Endothelial cell of umbilical vein (primary cell): ENCODE measurements at regions not wholly inside any gene's neighbourhood (a gene's known extent, or its start where the extent isn't known, plus 50 kb on each side); places are given as distances from the start of the nearest gene placed in this dataset.

Experiments
- BruUV-seq: library from RNA; stranded (reverse); fragments of 400-500 nt; replicated peaks from 2 replicates; lab custom pipeline; 2021; lab: Mats Ljungman, UMichigan
- CTCF ChIA-PET: fragments of 300-600, 350-600 bp; sonication (Branson Sonifier 250); formaldehyde crosslinking; loops from one replicate; lab custom pipeline; 2021; ENCODE audit warnings: antibody characterized with exemption, inconsistent platforms; lab: Charles Lee
- POLR2A ChIA-PET: fragments of 300-600, 350-600 bp; sonication (Branson Sonifier 250); formaldehyde crosslinking; loops from one replicate; lab custom pipeline; 2021; ENCODE audit warnings: antibody characterized with exemption, inconsistent platforms; lab: Charles Lee
- DNase-seq: peaks from one replicate; pipeline ENCODE4 v3.0.0-alpha.2; 2011; ENCODE audit warnings: low read depth, low spot score
- FAIRE-seq: peaks from 2 replicates; lab custom pipeline; 2011; peaks lifted over from hg19 to GRCh38; lab: Jason Lieb, UNC
- H2AFZ ChIP-seq: 2 replicates; pipeline ENCODE4 v1.6.0; 2012; ENCODE audit warnings: low read depth, low read length, control low read depth, inconsistent platforms
- H3K27ac ChIP-seq: 2 replicates; pipeline ENCODE4 v1.5.1; 2011; ENCODE audit warnings: low read depth, mild to moderate bottlenecking, control low read depth, low read length, moderate library complexity; ENCODE audit not compliant: insufficient read depth
- H3K27me3 ChIP-seq, 2 experiments: 2 replicates each; pipeline versions ENCODE4 v1.6.0 to v1.6.1; 2011; ENCODE audit warnings: low read length in 2 of 2, mixed read lengths in 1 of 2; ENCODE audit not compliant: control insufficient read depth in 2 of 2, insufficient read depth in 2 of 2
- H3K36me3 ChIP-seq, 2 experiments: 2 replicates in 1 of 2; 3 replicates in 1 of 2; pipeline ENCODE4 v1.5.1; 2011; ENCODE audit warnings: low read length in 2 of 2, mild to moderate bottlenecking in 1 of 2, moderate library complexity in 1 of 2; ENCODE audit not compliant: control insufficient read depth in 2 of 2, insufficient read depth in 2 of 2; ENCODE audit errors: extremely low read depth in 1 of 2
- H3K4me1 ChIP-seq: 3 replicates; pipeline ENCODE4 v1.5.1; 2011; ENCODE audit warnings: mild to moderate bottlenecking, low read length; ENCODE audit not compliant: control insufficient read depth, insufficient read depth; ENCODE audit errors: extremely low read depth
- H3K4me2 ChIP-seq: 2 replicates; pipeline ENCODE4 v1.6.1; 2011; ENCODE audit warnings: low read length, control low read depth, mixed read lengths; ENCODE audit not compliant: insufficient read depth
- H3K4me3 ChIP-seq, 3 experiments: fragments of 200-600 bp in 1 of 3; sonication (generic), shearing (Covaris generic) in 1 of 3; replicated peaks in 1 of 3; 2 replicates each; pipeline ENCODE4 v1.5.1; 2011 to 2016; ENCODE audit warnings: control low read depth in 3 of 3, low read length in 3 of 3, mild to moderate bottlenecking in 2 of 3, inconsistent platforms in 1 of 3, low read depth in 1 of 3, moderate library complexity in 1 of 3; ENCODE audit not compliant: insufficient read depth in 1 of 3
- H3K79me2 ChIP-seq: 2 replicates; pipeline ENCODE4 v1.6.0; 2012; ENCODE audit warnings: low read length, inconsistent platforms; ENCODE audit not compliant: control insufficient read depth, insufficient read depth
- H3K9ac ChIP-seq: replicated peaks from 2 replicates; pipeline ENCODE3; 2011; ENCODE audit warnings: low read length, control low read depth; ENCODE audit not compliant: insufficient read depth; ENCODE audit errors: extremely low read depth
- H3K9me1 ChIP-seq: replicated peaks from 3 replicates; pipeline ENCODE4 v1.6.0; 2011; ENCODE audit warnings: mild to moderate bottlenecking, low read length; ENCODE audit not compliant: control insufficient read depth, insufficient read depth; ENCODE audit errors: extremely low read depth
- H3K9me3 ChIP-seq: replicated peaks from 2 replicates; pipeline ENCODE4 v1.5.1; 2012; ENCODE audit warnings: low read length, inconsistent platforms; ENCODE audit not compliant: control insufficient read depth, insufficient read depth
- H4K20me1 ChIP-seq: replicated peaks from 2 replicates; pipeline ENCODE3; 2011; ENCODE audit warnings: mild to moderate bottlenecking, low read length; ENCODE audit not compliant: control insufficient read depth, insufficient read depth; ENCODE audit errors: extremely low read depth
- EZH2 ChIP-seq: IDR thresholded peaks from 2 replicates; pipeline ENCODE4 v1.6.1; 2012; ENCODE audit warnings: borderline replicate concordance, low read depth, mild to moderate bottlenecking, moderate library complexity, low read length, inconsistent platforms; ENCODE audit not compliant: severe bottlenecking
- FOS ChIP-seq: IDR thresholded peaks from 2 replicates; pipeline ENCODE4 v1.6.1; 2011; ENCODE audit warnings: mild to moderate bottlenecking, low read length, moderate library complexity, borderline replicate concordance; ENCODE audit not compliant: insufficient read depth
- GATA2 ChIP-seq: IDR thresholded peaks from 2 replicates; pipeline ENCODE4 v1.7.0; 2011; ENCODE audit warnings: low read depth, mild to moderate bottlenecking, moderate library complexity, mixed read lengths, low read length; ENCODE audit not compliant: insufficient read length, insufficient read depth
- JUN ChIP-seq: IDR thresholded peaks from 2 replicates; pipeline ENCODE4 v1.6.1; 2011; ENCODE audit warnings: borderline replicate concordance, low read depth; ENCODE audit not compliant: insufficient read length, insufficient read depth
- MYC ChIP-seq: IDR thresholded peaks from one replicate; pipeline ENCODE4 v1.6.1; 2011; ENCODE audit warnings: mild to moderate bottlenecking, low read depth, low read length
- POLR2A ChIP-seq: IDR thresholded peaks from 2 replicates; pipeline ENCODE4 v1.6.1; 2012; ENCODE audit warnings: low read depth, mild to moderate bottlenecking, control low read depth, low read length
- POLR2AphosphoS5 ChIP-seq: IDR thresholded peaks from 2 replicates; pipeline ENCODE4 v1.6.1; 2012; ENCODE audit warnings: low read depth, mild to moderate bottlenecking, control low read depth, low read length, moderate library complexity; ENCODE audit not compliant: insufficient read depth
- dilution Hi-C: fragments of 300-500 bp; cut with MboI; formaldehyde crosslinking; loops from one replicate; pipeline ENCODE4 v1.15.0; 2019; ENCODE audit warnings: low sequenced_read_pairs; ENCODE audit not compliant: extremely low pct_ligation_motif_present
- intact Hi-C: fragments of 100-400 bp; cut with micrococcal nuclease; formaldehyde crosslinking; loops from one replicate; pipeline ENCODE4 v1.10.0; 2022
- TF ChIP-seq, protein P1 (sequence below), 2 donors: IDR thresholded peaks; 1 replicate in 1 of 2; 2 replicates in 1 of 2; pipeline ENCODE4 v1.5.1; 2011; ENCODE audit warnings: low read length in 2 of 2, mild to moderate bottlenecking in 2 of 2, moderate library complexity in 2 of 2, control low read depth in 1 of 2, inconsistent platforms in 1 of 2, low read depth in 1 of 2; ENCODE audit not compliant: insufficient read depth in 1 of 2; ENCODE audit errors: extremely low read depth in 1 of 2
- TF ChIP-seq, protein P2 (sequence below): IDR thresholded peaks from 2 replicates; pipeline ENCODE4 v1.6.1; 2011; ENCODE audit not compliant: insufficient read depth, insufficient read length

GRCh38 chr4:14809203-14809602 is 193.1 kb upstream of the CPEB2 start:
- CTCF ChIA-PET = no interaction called here
- Histone ChIP-seq H3K4me2 (no peak overlapping the region), H3K79me2 (no peaks in the 10 kb centered on the region), H2AFZ (no peak overlapping the region), H3K4me3 (no peak overlapping the region), H3K4me1 (no peaks in the 10 kb centered on the region), H3K27ac (no peak overlapping the region), H4K20me1 (no peaks in the 10 kb centered on the region), H3K36me3 (no peaks in the 10 kb centered on the region), H3K9me1 (no peaks in the 10 kb centered on the region), H3K9ac (no peak overlapping the region), H3K27me3 (no peaks in the 10 kb centered on the region), H3K9me3 (no peaks in the 10 kb centered on the region)
- POLR2A ChIA-PET = no interaction called here
- FAIRE-seq (no peak), DNase-seq (no peak)
- dilution Hi-C loops (no loop called here), intact Hi-C loops (no loop called here)
- no TSS peak for BruUV-seq
- TF ChIP-seq, protein P1, sequence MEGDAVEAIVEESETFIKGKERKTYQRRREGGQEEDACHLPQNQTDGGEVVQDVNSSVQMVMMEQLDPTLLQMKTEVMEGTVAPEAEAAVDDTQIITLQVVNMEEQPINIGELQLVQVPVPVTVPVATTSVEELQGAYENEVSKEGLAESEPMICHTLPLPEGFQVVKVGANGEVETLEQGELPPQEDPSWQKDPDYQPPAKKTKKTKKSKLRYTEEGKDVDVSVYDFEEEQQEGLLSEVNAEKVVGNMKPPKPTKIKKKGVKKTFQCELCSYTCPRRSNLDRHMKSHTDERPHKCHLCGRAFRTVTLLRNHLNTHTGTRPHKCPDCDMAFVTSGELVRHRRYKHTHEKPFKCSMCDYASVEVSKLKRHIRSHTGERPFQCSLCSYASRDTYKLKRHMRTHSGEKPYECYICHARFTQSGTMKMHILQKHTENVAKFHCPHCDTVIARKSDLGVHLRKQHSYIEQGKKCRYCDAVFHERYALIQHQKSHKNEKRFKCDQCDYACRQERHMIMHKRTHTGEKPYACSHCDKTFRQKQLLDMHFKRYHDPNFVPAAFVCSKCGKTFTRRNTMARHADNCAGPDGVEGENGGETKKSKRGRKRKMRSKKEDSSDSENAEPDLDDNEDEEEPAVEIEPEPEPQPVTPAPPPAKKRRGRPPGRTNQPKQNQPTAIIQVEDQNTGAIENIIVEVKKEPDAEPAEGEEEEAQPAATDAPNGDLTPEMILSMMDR (IDR thresholded peaks at IDR 0.05; ENCODE audit: extremely low read depth in 1 of 2, insufficient read depth in 1 of 2, low read depth in 1 of 2, low read length in 2 of 2) = no peak
- TF ChIP-seq, protein P2, sequence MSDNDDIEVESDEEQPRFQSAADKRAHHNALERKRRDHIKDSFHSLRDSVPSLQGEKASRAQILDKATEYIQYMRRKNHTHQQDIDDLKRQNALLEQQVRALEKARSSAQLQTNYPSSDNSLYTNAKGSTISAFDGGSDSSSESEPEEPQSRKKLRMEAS = no peak
- TF ChIP-seq JUN (no peak), GATA2 (no peak), POLR2A (no peak)

DNA sequence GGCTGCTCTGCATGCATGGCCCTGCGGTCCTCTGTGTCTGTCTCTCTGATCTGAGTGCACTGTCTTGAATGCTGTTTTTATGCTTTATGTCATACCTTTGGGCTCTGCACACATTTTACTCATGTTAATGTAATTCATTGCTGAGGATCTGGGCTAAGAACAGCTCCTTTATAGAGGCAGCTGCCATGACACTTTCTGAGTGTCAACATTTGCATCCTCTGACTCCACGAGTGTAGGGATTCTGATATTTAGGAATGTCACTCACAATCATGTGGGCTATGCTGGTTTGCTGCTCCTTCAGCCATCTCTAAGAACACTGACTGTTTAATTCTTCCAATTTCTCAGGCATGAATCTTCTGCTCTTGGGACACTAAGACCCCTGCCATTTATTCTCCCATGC is 192.2 kb upstream of the CPEB2 start:
- Histone ChIP-seq H2AFZ (no peak overlapping the region), H3K27me3 (no peaks in the 10 kb centered on the region), H3K9me1 (no peaks in the 10 kb centered on the region), H3K4me3 (no peak overlapping the region), H3K9ac (no peak overlapping the region), H3K27ac (no peak overlapping the region), H3K4me1 (no peaks in the 10 kb centered on the region), H4K20me1 (no peaks in the 10 kb centered on the region), H3K79me2 (no peaks in the 10 kb centered on the region), H3K9me3 (no peaks in the 10 kb centered on the region), H3K36me3 (no peaks in the 10 kb centered on the region), H3K4me2 (no peak overlapping the region)
- TF ChIP-seq GATA2 (no peak), EZH2 (no peak), POLR2AphosphoS5 (no peak), JUN (no peak), MYC (no peak), FOS (no peak), POLR2A (no peak)
- TF ChIP-seq, protein P1 (IDR thresholded peaks at IDR 0.05; ENCODE audit: extremely low read depth in 1 of 2, insufficient read depth in 1 of 2, low read depth in 1 of 2, low read length in 2 of 2) = no peak
- TF ChIP-seq, protein P2 = no peak
- DNase-seq (no peak), FAIRE-seq (no peak)
- ChIA-PET CTCF (no interaction called here), POLR2A (no interaction called here)
- dilution Hi-C loops (no loop called here), intact Hi-C loops (no loop called here)
- BruUV-seq = no TSS peak
